ENCODE measurements at regions not wholly inside any gene's neighbourhood (a gene's known extent, or its start where the extent isn't known, plus 50 kb on each side); places are given as distances from the start of the nearest gene placed in this dataset.

DNA sequence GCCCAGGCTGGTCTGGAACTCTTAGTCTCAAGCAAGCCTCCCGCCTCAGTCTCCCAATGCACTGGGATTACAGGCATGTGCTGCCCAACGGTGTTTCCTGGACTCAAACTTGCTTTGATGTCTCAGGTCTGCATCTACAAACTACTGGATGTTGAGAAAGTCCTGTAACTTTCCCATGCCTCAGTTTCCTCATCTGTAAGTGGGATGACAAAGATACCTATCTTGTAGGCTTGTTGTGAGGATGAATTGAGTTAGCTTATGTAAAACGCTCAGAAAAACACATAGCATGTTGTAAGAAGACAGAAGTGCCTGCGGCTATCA is 63.6 kb upstream of the NUDT4 start:
- DNase-seq = no peak

DNA sequence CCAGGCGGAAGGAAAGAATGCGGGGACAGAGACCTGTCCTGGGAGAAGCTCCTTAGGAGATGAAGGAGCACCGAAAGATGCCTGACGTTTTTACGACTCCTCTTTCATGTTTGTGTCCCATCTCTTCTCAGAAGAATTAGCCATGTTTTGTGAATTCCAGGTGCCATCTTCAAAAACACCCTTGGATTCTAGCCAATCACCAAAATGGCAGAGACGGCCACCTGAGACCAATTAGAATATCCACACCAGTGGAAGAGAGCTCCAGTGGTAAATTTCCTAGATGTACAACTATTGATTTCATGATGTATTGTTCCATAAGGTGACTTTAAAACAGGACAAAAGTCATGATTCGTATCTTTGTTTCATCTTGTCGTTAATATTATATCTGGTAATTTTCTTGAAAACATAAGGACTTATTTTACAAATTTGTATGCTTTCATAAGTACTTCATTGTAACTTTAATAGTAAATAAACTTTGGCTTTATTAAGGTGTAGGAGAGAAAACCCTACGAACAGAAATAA is 62.3 kb upstream of the NUDT4 start:
- DNase-seq = no peak

DNA sequence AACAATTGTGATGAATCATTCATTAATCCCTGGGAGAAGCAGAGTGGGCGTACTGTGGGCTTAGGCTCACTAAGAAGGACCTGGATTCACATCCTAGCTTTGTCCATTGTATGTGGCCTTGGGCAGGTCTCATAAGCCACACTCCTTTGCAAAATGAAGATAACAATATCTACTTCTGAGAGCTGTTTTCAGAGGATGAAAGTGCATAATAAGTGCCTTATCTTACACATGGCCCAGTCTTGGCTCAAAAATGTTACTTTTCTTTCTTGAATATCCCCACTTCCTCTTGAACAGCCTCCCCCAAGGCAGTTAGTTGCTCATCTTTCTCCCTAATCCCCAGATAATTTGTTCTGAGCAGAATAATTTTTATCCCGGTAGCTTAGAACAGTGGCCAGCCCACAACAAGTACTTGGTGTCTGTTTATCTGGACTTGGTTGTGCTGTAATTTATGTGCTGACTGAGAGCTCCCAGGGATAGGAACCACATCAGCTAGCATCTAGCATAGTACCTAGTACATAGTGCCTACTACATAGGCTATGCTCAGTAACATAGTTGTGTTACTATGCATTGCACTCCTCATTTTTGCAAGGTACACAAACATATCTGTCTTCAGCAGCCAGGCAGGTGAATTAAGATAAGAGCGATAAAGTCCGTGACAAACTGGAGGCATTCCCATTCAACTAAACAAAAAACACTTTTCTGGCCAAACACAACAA is 61.7 kb upstream of the NUDT4 start:
- no peak for DNase-seq

DNA sequence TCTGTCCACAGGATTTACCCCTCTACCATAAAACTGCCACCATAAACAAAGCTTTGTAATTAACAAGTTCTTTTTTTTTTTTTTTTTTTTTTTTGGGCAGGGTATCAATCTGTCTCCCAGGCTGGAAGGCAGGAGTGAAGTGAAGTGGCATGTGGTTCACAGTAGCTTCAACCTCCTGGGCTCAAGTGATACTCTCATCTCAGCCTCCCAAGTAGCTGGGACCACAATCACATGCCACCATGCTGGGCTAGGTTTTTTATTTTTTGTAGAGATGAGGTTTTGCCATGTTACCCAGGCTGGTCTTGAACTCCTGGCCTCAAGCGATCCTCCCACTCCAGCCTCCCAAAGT is 61.1 kb upstream of the NUDT4 start:
- no peak for DNase-seq

DNA sequence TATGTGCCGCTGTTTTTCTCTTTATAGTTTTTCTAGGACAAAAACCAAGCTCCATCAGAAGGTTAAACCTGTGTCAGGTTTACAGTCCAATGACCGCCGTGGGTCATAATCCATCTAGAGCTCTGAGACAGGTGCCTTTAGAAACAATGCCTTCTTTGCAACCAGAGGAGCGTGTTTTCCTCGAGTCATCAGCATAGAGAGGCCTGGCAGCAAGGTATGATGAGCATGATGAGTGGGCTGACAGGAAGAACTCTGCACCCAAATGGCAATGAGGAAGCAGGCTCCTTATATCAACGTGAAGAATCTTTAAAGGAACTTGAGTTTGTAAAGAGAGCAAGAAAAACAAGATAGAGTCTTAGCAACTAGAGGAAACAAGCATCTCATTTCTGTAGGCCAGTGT is 60.5 kb upstream of the NUDT4 start:
- DNase-seq = peak; percentile 26

DNA sequence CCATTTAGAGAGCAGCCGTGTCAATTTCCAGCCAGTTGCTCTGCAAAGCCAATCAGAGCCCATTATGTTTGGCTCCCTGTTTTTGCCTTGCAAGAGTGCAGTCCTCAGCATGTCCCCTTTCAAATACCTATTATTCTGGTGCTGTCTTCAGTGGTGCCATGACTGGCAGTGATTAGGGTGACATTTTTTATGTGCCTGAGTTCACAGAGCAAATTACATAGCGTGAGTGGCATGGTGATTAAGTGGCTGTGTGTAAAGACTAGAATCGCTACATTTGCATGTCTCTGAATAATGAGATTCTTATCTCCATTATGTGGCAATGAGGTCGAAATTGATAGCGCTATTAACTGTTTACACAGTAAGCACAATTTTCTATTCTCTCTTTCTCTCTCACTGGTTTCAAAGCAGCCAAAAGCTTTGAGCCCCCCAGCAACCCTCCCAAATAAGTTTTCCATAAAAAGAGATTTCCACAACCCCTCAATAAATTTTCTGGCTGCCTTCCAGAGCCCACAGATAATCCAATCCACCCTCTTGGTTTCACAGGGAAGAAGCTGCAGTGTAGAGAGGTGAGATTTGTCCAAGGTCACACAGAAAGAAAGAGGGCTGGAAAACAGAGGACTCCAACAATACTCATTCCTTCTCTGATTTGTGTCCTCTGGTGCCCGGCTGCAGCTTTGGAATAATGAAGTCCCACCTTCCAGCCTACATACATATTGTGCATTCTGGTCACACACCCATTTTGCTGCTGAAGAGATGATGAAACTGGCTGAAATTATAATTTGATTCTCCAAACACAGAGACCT is 58.8 kb upstream of the NUDT4 start:
- DNase-seq = no peak

DNA sequence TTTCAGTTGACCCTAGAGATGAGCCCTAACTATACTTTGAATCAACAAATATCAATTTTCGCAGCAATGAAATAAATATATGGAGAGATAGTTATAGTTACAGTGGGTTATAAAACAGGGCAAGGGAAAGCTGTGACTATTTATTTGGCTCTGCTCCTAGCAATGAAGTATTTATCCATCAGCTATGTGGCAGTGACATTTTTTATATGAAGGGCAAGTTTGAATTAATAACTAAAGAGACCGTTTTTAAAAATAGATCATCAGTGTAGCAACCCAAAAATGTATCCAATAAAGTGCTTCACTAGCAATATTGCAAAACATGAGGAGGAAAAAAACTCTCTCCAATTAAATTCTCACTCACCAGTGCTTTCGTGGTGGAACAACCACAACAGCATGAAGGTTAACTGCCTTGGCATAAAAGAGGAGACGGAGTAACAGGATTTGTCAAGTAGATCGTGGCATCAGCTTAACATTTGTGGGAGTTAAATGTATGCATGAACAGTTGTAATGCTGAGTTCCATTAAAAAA is 58.1 kb upstream of the NUDT4 start:
- DNase-seq = no peak

DNA sequence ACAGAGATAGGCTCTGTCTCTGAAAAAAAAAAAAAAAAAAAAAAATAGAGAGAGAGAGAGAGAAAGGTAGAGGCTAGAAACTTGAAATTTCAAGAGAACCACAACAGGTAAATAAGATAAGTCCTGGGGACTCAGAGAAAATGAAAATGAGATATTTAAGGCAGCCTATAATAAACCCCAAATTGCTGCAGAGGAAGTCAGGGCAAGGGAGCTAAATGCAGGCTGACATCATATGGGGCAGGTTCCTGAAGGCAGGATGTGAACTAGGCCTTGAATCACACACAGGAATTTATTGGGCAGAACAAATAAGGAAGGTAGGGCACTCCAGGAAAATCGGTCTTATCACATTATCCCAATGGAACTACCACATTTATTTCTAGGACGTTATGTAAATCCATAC is 54.9 kb upstream of the NUDT4 start:
- peak; percentile 12 for DNase-seq

DNA sequence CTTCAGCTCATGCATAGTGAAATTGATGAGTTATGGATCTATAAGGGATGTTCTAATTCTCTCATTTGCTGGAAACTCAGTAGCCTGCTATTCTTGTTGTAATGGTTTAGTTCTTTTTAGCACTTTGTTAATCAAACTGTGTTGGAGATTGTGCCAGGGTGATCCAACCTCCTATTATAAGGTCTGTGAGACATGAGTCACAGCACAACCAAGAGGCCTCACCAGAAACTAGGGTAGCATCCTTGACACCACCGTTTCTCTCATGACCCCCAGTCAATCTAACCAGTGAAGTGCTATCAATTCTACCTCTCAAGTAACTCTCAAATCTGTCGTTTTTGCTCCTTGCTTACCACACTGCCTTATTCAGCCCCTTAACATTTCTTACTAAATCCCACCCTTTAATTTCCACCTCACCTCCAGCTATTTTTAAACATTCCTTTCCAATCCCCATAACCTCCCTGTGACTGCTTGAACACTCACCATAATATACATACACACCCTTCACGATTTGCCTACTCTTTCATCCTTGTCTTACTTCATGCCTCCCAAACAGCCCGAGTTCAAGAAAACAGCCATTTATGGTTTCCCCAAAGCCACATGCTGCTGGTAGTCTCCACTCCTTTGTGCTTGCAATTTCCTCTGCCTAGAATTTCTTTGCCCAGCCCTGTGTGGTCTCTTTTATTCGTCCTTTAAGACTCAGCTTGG is 53.9 kb upstream of the NUDT4 start:
- no peak for DNase-seq

DNA sequence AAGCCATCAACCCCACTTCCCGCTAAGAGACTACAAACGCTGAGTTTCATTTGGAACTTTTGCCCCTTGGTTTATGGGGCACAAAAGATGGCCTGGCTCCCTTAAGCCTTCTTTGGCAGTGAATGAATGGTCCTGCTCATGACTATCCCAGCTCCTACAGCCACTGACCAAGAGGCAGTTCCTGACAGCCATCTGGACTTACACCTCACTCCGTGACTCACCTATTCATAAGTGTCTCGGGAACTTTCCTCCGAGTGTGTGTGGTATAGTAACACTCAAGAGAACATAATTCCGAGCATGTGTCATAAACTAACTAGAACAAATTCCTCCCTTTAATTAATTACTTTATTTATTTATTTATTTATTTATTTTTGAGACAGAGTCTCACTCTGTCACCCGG is 51.9 kb upstream of the NUDT4 start:
- DNase-seq = no peak
